IPS DF 6.9 (cell line): ENCODE measurements at regions not wholly inside any gene's neighbourhood (a gene's known extent, or its start where the extent isn't known, plus 50 kb on each side); places are given as distances from the start of the nearest gene placed in this dataset.

ENCODE experiments used
- DNase-seq: peaks from one replicate; pipeline ENCODE4 v3.0.0-alpha.2; 2013; ENCODE audit warnings: low read depth, low spot score
- H3K27ac ChIP-seq: one replicate; pipeline ENCODE4 v1.5.1; 2013; ENCODE audit warnings: low read length, control low read depth
- H3K27me3 ChIP-seq: 2 replicates; pipeline ENCODE4 v1.6.1; 2013; ENCODE audit warnings: mild to moderate bottlenecking, low read length; ENCODE audit not compliant: control insufficient read depth, insufficient read depth
- H3K36me3 ChIP-seq: 2 replicates; pipeline ENCODE4 v1.6.1; 2013; ENCODE audit warnings: low read length; ENCODE audit not compliant: control insufficient read depth, insufficient read depth
- H3K4me1 ChIP-seq: 2 replicates; pipeline ENCODE4 v1.6.1; 2013; ENCODE audit warnings: low read length; ENCODE audit not compliant: control insufficient read depth, insufficient read depth
- H3K4me3 ChIP-seq: 2 replicates; pipeline ENCODE4 v1.5.1; 2013; ENCODE audit warnings: mild to moderate bottlenecking, low read length
- H3K9me3 ChIP-seq: 2 replicates; pipeline ENCODE4 v1.6.1; 2013; ENCODE audit warnings: low read length, inconsistent platforms; ENCODE audit not compliant: control insufficient read depth, insufficient read depth
- WGBS: extraction: QIAGEN DNeasy Blood & Tissue Kit; methylation state at CpG from one replicate; pipeline ENCODE4 v1.1.7; 2013; ENCODE audit warnings: mixed read lengths, missing lambda C conversion rate; ENCODE audit not compliant: insufficient read length, insufficient coverage; 5-methylcytosine and 5-hydroxymethylcytosine counted together

GRCh38 chr11:33507356-33507755 lies 193.3 kb downstream of the C11orf91 start:
- H3K9me3 ChIP-seq: no peaks in the 10 kb centered on the region
- no peak overlapping the region for H3K27ac ChIP-seq
- H3K4me1 ChIP-seq: no peaks in the 10 kb centered on the region
- WGBS: no CpG with 5 or more reads among the region's 3 CpGs
- DNase-seq: no peak
- H3K36me3 ChIP-seq: no peaks in the 10 kb centered on the region
- no peaks in the 10 kb centered on the region for H3K27me3 ChIP-seq
- no peak overlapping the region for H3K4me3 ChIP-seq

- Histone ChIP-seq H3K4me3 (no peak overlapping the region), H3K27me3 (no peaks in the 10 kb centered on the region), H3K27ac (no peak overlapping the region), H3K9me3 (no peaks in the 10 kb centered on the region), H3K36me3 (no peaks in the 10 kb centered on the region), H3K4me1 (no peaks in the 10 kb centered on the region)
- no peak for DNase-seq
- no CpG with 5 or more reads among the region's 3 CpGs for WGBS
Observed at GRCh38 chr11:33505093-33505492, 195.5 kb downstream of the C11orf91 start.

- Histone ChIP-seq H3K36me3 (no peaks in the 10 kb centered on the region), H3K27ac (no peak overlapping the region), H3K4me3 (no peak overlapping the region), H3K9me3 (no peaks in the 10 kb centered on the region), H3K4me1 (no peaks in the 10 kb centered on the region), H3K27me3 (no peaks in the 10 kb centered on the region)
- WGBS: no CpG with 5 or more reads among the region's 2 CpGs
- DNase-seq: no peak
Observed at GRCh38 chr11:33500861-33501479, 199.7 kb downstream of the C11orf91 start.

GRCh38 chr11:33500332-33500731 lies 200.3 kb downstream of the C11orf91 start:
- no CpG with 5 or more reads among the region's 1 CpG for WGBS
- no peak for DNase-seq

DNA sequence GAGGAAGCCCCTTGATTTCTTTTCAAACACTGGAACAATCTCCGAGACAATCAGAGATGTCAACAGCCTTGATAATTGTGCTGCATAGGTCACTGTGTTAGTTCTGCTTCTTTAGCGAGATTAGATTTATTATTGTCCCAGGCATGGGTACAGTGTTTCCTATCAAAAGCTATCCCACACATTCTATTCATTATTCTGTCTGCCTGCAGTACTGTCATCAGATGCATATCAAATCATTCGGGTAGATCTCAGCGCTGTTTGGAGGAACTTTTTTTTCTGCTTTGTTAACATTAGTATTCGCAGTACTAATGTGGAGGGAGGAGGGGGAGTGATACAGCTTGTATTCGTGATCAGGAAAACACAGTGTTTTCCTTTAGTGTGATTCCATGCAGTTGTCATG lies 208.0 kb downstream of the C11orf91 start:
- H3K4me1 ChIP-seq: no peaks in the 10 kb centered on the region
- H3K4me3 ChIP-seq: no peak overlapping the region
- WGBS: no CpG with 5 or more reads among the region's 6 CpGs
- DNase-seq: no peak
- no peak overlapping the region for H3K27ac ChIP-seq
- no peaks in the 10 kb centered on the region for H3K36me3 ChIP-seq
- no peaks in the 10 kb centered on the region for H3K9me3 ChIP-seq
- H3K27me3 ChIP-seq: no peaks in the 10 kb centered on the region

More at GRCh38 chr11:33500332-33500731, 200.3 kb downstream of the C11orf91 start:
- H3K27me3 ChIP-seq: no peaks in the 10 kb centered on the region
- H3K4me3 ChIP-seq: no peak overlapping the region
- no peak overlapping the region for H3K27ac ChIP-seq
- no peaks in the 10 kb centered on the region for H3K9me3 ChIP-seq
- H3K36me3 ChIP-seq: no peaks in the 10 kb centered on the region
- H3K4me1 ChIP-seq: no peaks in the 10 kb centered on the region

- no peak overlapping the region for H3K27ac ChIP-seq
- H3K27me3 ChIP-seq: no peaks in the 10 kb centered on the region
- no peaks in the 10 kb centered on the region for H3K36me3 ChIP-seq
- H3K9me3 ChIP-seq: no peaks in the 10 kb centered on the region
- WGBS: no CpG with 5 or more reads among the region's 3 CpGs
- H3K4me1 ChIP-seq: no peaks in the 10 kb centered on the region
- no peak overlapping the region for H3K4me3 ChIP-seq
- DNase-seq: no peak
Observed at GRCh38 chr11:33490842-33491370, 209.7 kb downstream of the C11orf91 start.

- WGBS: no CpG with 5 or more reads among the region's 3 CpGs
- no peak overlapping the region for H3K27ac ChIP-seq
- no peak for DNase-seq
- H3K4me3 ChIP-seq: no peak overlapping the region
- H3K4me1 ChIP-seq: 0 out of 2 replicates have a peak, but pooled peaks cover 1% of the 10 kb centered on the region
- no peaks in the 10 kb centered on the region for H3K27me3 ChIP-seq
- H3K36me3 ChIP-seq: no peaks in the 10 kb centered on the region
- no peaks in the 10 kb centered on the region for H3K9me3 ChIP-seq
Observed at GRCh38 chr11:33488971-33489370, 211.7 kb downstream of the C11orf91 start.

DNA sequence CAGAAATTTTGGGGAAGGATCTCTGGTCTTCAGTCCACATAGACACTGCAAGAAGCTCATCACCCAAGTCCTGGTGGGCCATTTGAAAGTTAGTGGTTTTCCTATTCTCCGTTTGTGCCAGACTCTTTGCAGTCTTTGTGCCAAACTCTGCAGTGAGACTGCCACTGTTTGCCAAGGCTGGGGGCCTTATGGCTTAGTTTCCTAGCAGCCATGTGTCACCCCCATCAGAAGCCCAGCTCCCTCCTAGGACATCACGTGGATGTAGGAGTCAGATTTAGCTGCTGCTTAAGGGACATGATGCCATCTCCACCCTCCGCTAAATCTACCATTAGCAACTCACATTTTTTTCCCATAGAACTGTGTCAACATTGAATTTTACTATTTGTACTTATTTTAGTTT lies 220.0 kb downstream of the C11orf91 start:
- Histone ChIP-seq H3K4me3 (no peak overlapping the region), H3K27ac (no peak overlapping the region), H3K4me1 (peaks cover 3% of the 10 kb centered on the region; the same call in 1 of the 2 replicates), H3K27me3 (no peaks in the 10 kb centered on the region), H3K36me3 (no peaks in the 10 kb centered on the region), H3K9me3 (no peaks in the 10 kb centered on the region)
- DNase-seq: no peak
- no CpG with 5 or more reads among the region's 3 CpGs for WGBS

DNA sequence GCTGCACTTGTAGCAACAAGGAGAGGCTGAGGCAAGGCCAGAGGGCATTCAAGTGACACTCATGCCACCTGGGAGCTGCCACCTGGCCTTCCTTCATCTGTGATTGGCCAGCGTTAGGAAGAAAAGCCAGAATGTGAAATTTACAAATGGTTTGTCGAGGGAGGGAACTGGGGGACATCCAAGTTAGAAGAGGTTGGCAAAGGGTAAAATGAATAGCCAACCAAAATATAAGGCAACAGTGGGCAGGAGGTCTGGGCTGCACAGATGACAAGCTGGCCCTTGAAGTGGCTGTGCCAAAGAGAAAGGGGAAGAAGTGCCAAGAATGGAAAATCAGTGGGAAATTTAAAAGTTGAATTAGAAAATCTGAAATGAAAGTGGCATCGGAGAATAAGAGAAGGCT lies 221.4 kb downstream of the C11orf91 start:
- no peak for DNase-seq
- WGBS: no CpG with 5 or more reads among the region's 3 CpGs

GRCh38 chr11:33478111-33478573 lies 221.0 kb downstream of the HIPK3 start:
- H3K36me3 ChIP-seq: no peaks in the 10 kb centered on the region
- no peak overlapping the region for H3K4me3 ChIP-seq
- no peak overlapping the region for H3K27ac ChIP-seq
- H3K9me3 ChIP-seq: no peaks in the 10 kb centered on the region
- peaks cover 2% of the 10 kb centered on the region; the same call in 1 of the 2 replicates for H3K4me1 ChIP-seq
- DNase-seq: no peak
- H3K27me3 ChIP-seq: no peaks in the 10 kb centered on the region
- no CpG with 5 or more reads among the region's 7 CpGs for WGBS

More for the DNA sequence above, 221.4 kb downstream of the C11orf91 start:
- Histone ChIP-seq H3K36me3 (no peaks in the 10 kb centered on the region), H3K4me1 (peaks cover 2% of the 10 kb centered on the region; the same call in 1 of the 2 replicates), H3K4me3 (no peak overlapping the region), H3K27ac (no peak overlapping the region), H3K9me3 (no peaks in the 10 kb centered on the region), H3K27me3 (no peaks in the 10 kb centered on the region)
